ENCODE measurements at regions not wholly inside any gene's neighbourhood (a gene's known extent, or its start where the extent isn't known, plus 50 kb on each side); places are given as distances from the start of the nearest gene placed in this dataset.

- H3K4me3 ChIP-seq (ENCODE audit: low read length in 2 of 2): no peak overlapping the region
- no peak for DNase-seq
- H3K27me3 ChIP-seq (ENCODE audit: insufficient read depth, low read length): no peaks in the 10 kb centered on the region
- H3K27me3 Mint-ChIP-seq: no peaks in the 10 kb centered on the region
- ChIA-PET CTCF (ENCODE audit: partially characterized antibody) (no interaction called here), POLR2A (ENCODE audit: partially characterized antibody) (interaction anchor here (1.2 kb wide), 1 partner anchor 13 kb away, joined by 3 read pairs; no protein-coding TSS in a partner anchor)
- no peak overlapping the region for H3K27ac ChIP-seq (ENCODE audit: low read depth, low read length)
- no peaks in the 10 kb centered on the region for H3K36me3 Mint-ChIP-seq
- H3K4me1 Mint-ChIP-seq: peaks cover 2 to 16% (median 4%) of the 10 kb centered on the region in 4 donors
- H3K27ac Mint-ChIP-seq: no peak overlapping the region
- peaks cover 5% of the 10 kb centered on the region for H3K4me1 ChIP-seq (ENCODE audit: insufficient read depth, low read length)
- peaks cover 0 to 30% (median 16%) of the 10 kb centered on the region in 8 donors for H3K9me3 Mint-ChIP-seq
- no peak overlapping the region for H3K4me3 Mint-ChIP-seq
- H3K36me3 ChIP-seq (ENCODE audit: insufficient read depth, low read length): no peaks in the 10 kb centered on the region
- intact Hi-C loops (cut with micrococcal nuclease): no loop called here
- no peaks in the 10 kb centered on the region for H3K9me3 ChIP-seq (ENCODE audit: control insufficient read depth in 1 of 2, low read length in 2 of 2)
Observed at GRCh38 chr6:14265049-14266021, 147.8 kb downstream of the CD83 start.

DNA sequence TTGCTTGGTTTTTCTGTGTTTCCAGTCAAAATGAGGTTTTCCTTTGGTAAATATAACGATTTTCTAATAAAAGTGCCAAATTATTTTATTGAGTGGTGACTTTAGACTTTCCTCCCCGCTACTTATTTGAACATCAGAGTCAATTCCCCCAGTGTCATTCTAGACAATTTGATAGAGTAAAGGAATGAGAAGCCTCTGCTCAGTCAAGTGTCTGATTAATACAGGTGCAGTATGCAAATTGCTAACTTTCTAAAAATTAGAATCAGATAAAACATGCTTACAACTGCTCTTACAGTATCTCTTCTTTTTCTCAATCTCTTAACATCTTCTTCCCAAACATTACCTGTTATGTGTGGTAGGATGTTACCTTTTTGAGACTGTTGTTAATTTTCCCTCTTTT lies 148.7 kb downstream of the CD83 start:
- DNase-seq: no peak
- Mint-ChIP-seq H3K4me1 (peaks cover 5 to 25% (median 9%) of the 10 kb centered on the region in 4 donors), H3K27ac (no peak overlapping the region), H3K9me3 (peaks cover 0 to 28% (median 13%) of the 10 kb centered on the region in 8 donors), H3K36me3 (no peaks in the 10 kb centered on the region), H3K27me3 (no peaks in the 10 kb centered on the region), H3K4me3 (no peak overlapping the region)
- CTCF ChIA-PET (ENCODE audit: partially characterized antibody): no interaction called here
- no peaks in the 10 kb centered on the region for H3K36me3 ChIP-seq (ENCODE audit: insufficient read depth, low read length)
- H3K4me3 ChIP-seq (ENCODE audit: low read length in 2 of 2): no peak overlapping the region
- H3K4me1 ChIP-seq (ENCODE audit: insufficient read depth, low read length): peaks cover 14% of the 10 kb centered on the region
- no peaks in the 10 kb centered on the region for H3K9me3 ChIP-seq (ENCODE audit: control insufficient read depth in 1 of 2, low read length in 2 of 2)
- POLR2A ChIA-PET (ENCODE audit: partially characterized antibody): no interaction called here
- H3K27ac ChIP-seq (ENCODE audit: low read depth, low read length): no peak overlapping the region
- intact Hi-C loops (cut with micrococcal nuclease): no loop called here
- no peaks in the 10 kb centered on the region for H3K27me3 ChIP-seq (ENCODE audit: insufficient read depth, low read length)

- H3K4me1 ChIP-seq (ENCODE audit: insufficient read depth, low read length): peaks cover 20% of the 10 kb centered on the region
- ChIA-PET POLR2A (ENCODE audit: partially characterized antibody) (interaction anchor here (1.0 kb wide), 1 partner anchor 9 kb away, joined by 3 read pairs; no protein-coding TSS in a partner anchor), CTCF (ENCODE audit: partially characterized antibody) (no interaction called here)
- H3K27ac ChIP-seq (ENCODE audit: low read depth, low read length): no peak overlapping the region
- Mint-ChIP-seq H3K9me3 (peaks cover 0 to 27% (median 13%) of the 10 kb centered on the region in 8 donors), H3K27me3 (no peaks in the 10 kb centered on the region), H3K36me3 (no peaks in the 10 kb centered on the region), H3K4me1 (peaks cover 7 to 29% (median 11%) of the 10 kb centered on the region in 4 donors), H3K4me3 (no peak overlapping the region), H3K27ac (no peak overlapping the region)
- no peak overlapping the region for H3K4me3 ChIP-seq (ENCODE audit: low read length in 2 of 2)
- no peaks in the 10 kb centered on the region for H3K9me3 ChIP-seq (ENCODE audit: control insufficient read depth in 1 of 2, low read length in 2 of 2)
- H3K36me3 ChIP-seq (ENCODE audit: insufficient read depth, low read length): no peaks in the 10 kb centered on the region
- DNase-seq: no peak
- no peaks in the 10 kb centered on the region for H3K27me3 ChIP-seq (ENCODE audit: insufficient read depth, low read length)
- intact Hi-C loops (cut with micrococcal nuclease): no loop called here
Observed at GRCh38 chr6:14267885-14268660, 150.5 kb downstream of the CD83 start.

GRCh38 chr6:14269436-14269835 lies 151.9 kb downstream of the CD83 start:
- H3K27me3 ChIP-seq (ENCODE audit: insufficient read depth, low read length): no peaks in the 10 kb centered on the region
- Mint-ChIP-seq H3K4me1 (peaks cover 7 to 31% (median 13%) of the 10 kb centered on the region in 4 donors), H3K9me3 (peaks cover 0 to 14% (median 3%) of the 10 kb centered on the region in 8 donors), H3K27ac (no peak overlapping the region), H3K4me3 (no peak overlapping the region), H3K36me3 (no peaks in the 10 kb centered on the region), H3K27me3 (no peaks in the 10 kb centered on the region)
- ChIA-PET CTCF (ENCODE audit: partially characterized antibody) (no interaction called here), POLR2A (ENCODE audit: partially characterized antibody) (no interaction called here)
- no peak for DNase-seq
- no peak overlapping the region for H3K27ac ChIP-seq (ENCODE audit: low read depth, low read length)
- intact Hi-C loops (cut with micrococcal nuclease): no loop called here
- H3K4me1 ChIP-seq (ENCODE audit: insufficient read depth, low read length): peaks cover 20% of the 10 kb centered on the region
- H3K36me3 ChIP-seq (ENCODE audit: insufficient read depth, low read length): no peaks in the 10 kb centered on the region
- H3K4me3 ChIP-seq (ENCODE audit: low read length in 2 of 2): no peak overlapping the region
- H3K9me3 ChIP-seq (ENCODE audit: control insufficient read depth in 1 of 2, low read length in 2 of 2): no peaks in the 10 kb centered on the region

GRCh38 chr6:14270142-14270893 lies 152.7 kb downstream of the CD83 start:
- POLR2A ChIA-PET (ENCODE audit: partially characterized antibody): no interaction called here
- no peak overlapping the region for H3K27ac ChIP-seq (ENCODE audit: low read depth, low read length)

GRCh38 chr6:14270925-14271788 lies 153.6 kb downstream of the CD83 start:
- H3K4me3 Mint-ChIP-seq: peak overlapping the region in 4 of 8 donors; percentile 27 to 58 (median 36)

More at GRCh38 chr6:14270142-14270893, 152.7 kb downstream of the CD83 start:
- Histone ChIP-seq H3K9me3 (ENCODE audit: control insufficient read depth in 1 of 2, low read length in 2 of 2) (no peaks in the 10 kb centered on the region), H3K4me3 (ENCODE audit: low read length in 2 of 2) (no peak overlapping the region), H3K27me3 (ENCODE audit: insufficient read depth, low read length) (no peaks in the 10 kb centered on the region), H3K4me1 (ENCODE audit: insufficient read depth, low read length) (peaks cover 25% of the 10 kb centered on the region), H3K36me3 (ENCODE audit: insufficient read depth, low read length) (no peaks in the 10 kb centered on the region)
- H3K27me3 Mint-ChIP-seq: no peaks in the 10 kb centered on the region
- no peak overlapping the region for H3K4me3 Mint-ChIP-seq
- intact Hi-C loops (cut with micrococcal nuclease): no loop called here
- peak overlapping the region in 2 of 7 donors; percentile 62 to 69 for H3K27ac Mint-ChIP-seq
- CTCF ChIA-PET (ENCODE audit: partially characterized antibody): interaction anchor here (1.3 kb wide), 1 partner anchor 11 kb away, joined by 4 read pairs; no protein-coding TSS in a partner anchor
- H3K36me3 Mint-ChIP-seq: no peaks in the 10 kb centered on the region
- peaks cover 0 to 8% (median 1%) of the 10 kb centered on the region in 8 donors for H3K9me3 Mint-ChIP-seq
- H3K4me1 Mint-ChIP-seq: peaks cover 10 to 38% (median 18%) of the 10 kb centered on the region in 4 donors
- DNase-seq: no peak

More at GRCh38 chr6:14270925-14271788, 153.6 kb downstream of the CD83 start:
- H3K36me3 Mint-ChIP-seq: no peaks in the 10 kb centered on the region
- H3K9me3 ChIP-seq (ENCODE audit: control insufficient read depth in 1 of 2, low read length in 2 of 2): no peaks in the 10 kb centered on the region
- peaks cover 19 to 46% (median 27%) of the 10 kb centered on the region in 4 donors for H3K4me1 Mint-ChIP-seq
- ChIA-PET POLR2A (ENCODE audit: partially characterized antibody) (no interaction called here), CTCF (ENCODE audit: partially characterized antibody) (interaction anchor here (0.7 to 1.3 kb wide), 2 partner anchors 10 to 60 kb away, joined by 3 to 4 read pairs; no protein-coding TSS in a partner anchor)
- no peaks in the 10 kb centered on the region for H3K27me3 ChIP-seq (ENCODE audit: insufficient read depth, low read length)
- H3K4me1 ChIP-seq (ENCODE audit: insufficient read depth, low read length): peaks cover 34% of the 10 kb centered on the region
- H3K27ac Mint-ChIP-seq: peak overlapping the region in 6 of 7 donors; percentile 55 to 74 (median 66)
- intact Hi-C loops (cut with micrococcal nuclease): no loop called here
- H3K9me3 Mint-ChIP-seq: peaks cover 0 to 8% (median 1%) of the 10 kb centered on the region in 8 donors
- H3K27me3 Mint-ChIP-seq: no peaks in the 10 kb centered on the region
- no peak overlapping the region for H3K27ac ChIP-seq (ENCODE audit: low read depth, low read length)
- H3K36me3 ChIP-seq (ENCODE audit: insufficient read depth, low read length): no peaks in the 10 kb centered on the region
- H3K4me3 ChIP-seq (ENCODE audit: low read length in 2 of 2): no peak overlapping the region
- peak in 4 of 5 donors; percentile 15 to 74 (median 31) for DNase-seq
